ENCODE measurements at regions not wholly inside any gene's neighbourhood (a gene's known extent, or its start where the extent isn't known, plus 50 kb on each side); places are given as distances from the start of the nearest gene placed in this dataset.

- ATAC-seq: no peak
- Histone ChIP-seq H3K4me3 (replicated peaks in 1 of 3; ENCODE audit: insufficient read depth in 1 of 3, low read depth in 2 of 3, low read length in 3 of 3) (no peak overlapping the region), H3K36me3 (replicated peaks in 1 of 2; ENCODE audit: control insufficient read depth in 1 of 2, insufficient read depth in 2 of 2, low read length in 2 of 2) (no peaks in the 10 kb centered on the region), H3K9me3 (ENCODE audit: low read length) (peaks cover 14% of the 10 kb centered on the region), H3K4me2 (ENCODE audit: low read depth, low read length) (no peak overlapping the region), H3K9ac (ENCODE audit: insufficient read depth, low read depth, low read length) (no peak overlapping the region), H3K27me3 (ENCODE audit: control insufficient read depth in 1 of 2, insufficient read depth in 2 of 2, low read length in 2 of 2) (no peaks in the 10 kb centered on the region), H3K4me1 (ENCODE audit: insufficient read depth, low read length) (no peaks in the 10 kb centered on the region), H3K79me2 (ENCODE audit: insufficient read depth, low read length) (no peaks in the 10 kb centered on the region), H3K27ac (ENCODE audit: extremely low read length, insufficient read depth, low read length) (no peak overlapping the region), H4K20me1 (ENCODE audit: insufficient read depth, low read length) (no peaks in the 10 kb centered on the region), H2AFZ (ENCODE audit: low read length) (no peak overlapping the region)
- no TSS peak for BruUV-seq (replicated peaks)
- no peak for FAIRE-seq
- ChIA-PET CTCF (ENCODE audit: low intra/inter-chr PET ratio, low total read pairs) (no interaction called here), POLR2A (no interaction called here)
- 0% methylated on average over 1 of the region's 1 CpG for WGBS (ENCODE audit: low lambda C conversion rate)
- TF ChIP-seq RBM39 (IDR thresholded peaks at IDR 0.05; ENCODE audit: low read depth, low read length, poor library complexity, severe bottlenecking) (no peak), ZNF570 (CRISPR knock-in tag; IDR thresholded peaks at IDR 0.05; ENCODE audit: borderline replicate concordance) (no peak)
- DNase-seq (ENCODE audit: low spot score): no peak
- intact Hi-C loops (cut with micrococcal nuclease; ENCODE audit: unreplicated experiment): no loop called here
- in situ Hi-C loops (cut with HindIII; ENCODE audit: extremely low pct_ligation_motif_present, low pct_unique_long_range_greater_than_20kb): no loop called here
Measured at GRCh38 chr5:144076521-144077083, 93.9 kb downstream of the YIPF5 start.

DNA sequence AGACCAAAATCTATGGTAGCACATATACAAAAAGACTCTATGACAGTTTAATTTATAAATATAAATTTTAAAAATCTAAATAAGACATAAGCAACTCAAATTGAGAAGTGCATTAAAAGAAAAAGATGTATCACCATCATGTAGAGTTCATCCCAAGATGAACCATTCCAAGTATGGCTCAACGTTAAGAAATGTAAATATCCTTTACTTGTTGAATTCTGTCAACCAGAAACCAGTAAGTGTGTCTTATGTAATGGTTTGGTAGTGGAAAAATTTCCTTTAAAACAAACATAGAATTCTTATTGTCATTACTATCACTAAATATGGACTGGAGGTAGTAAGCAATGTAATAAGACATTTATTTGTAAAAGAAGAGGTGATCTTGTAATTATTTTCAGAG is 87.3 kb downstream of the YIPF5 start:
- in situ Hi-C loops (cut with HindIII; ENCODE audit: extremely low pct_ligation_motif_present, low pct_unique_long_range_greater_than_20kb): no loop called here
- Histone ChIP-seq H3K79me2 (ENCODE audit: insufficient read depth, low read length) (no peaks in the 10 kb centered on the region), H3K4me3 (replicated peaks in 1 of 3; ENCODE audit: insufficient read depth in 1 of 3, low read depth in 2 of 3, low read length in 3 of 3) (no peak overlapping the region), H2AFZ (ENCODE audit: low read length) (no peak overlapping the region), H3K9ac (ENCODE audit: insufficient read depth, low read depth, low read length) (no peak overlapping the region), H3K9me3 (ENCODE audit: low read length) (peaks cover 10% of the 10 kb centered on the region; the same call in 1 of the 2 replicates), H4K20me1 (ENCODE audit: insufficient read depth, low read length) (no peaks in the 10 kb centered on the region), H3K4me2 (ENCODE audit: low read depth, low read length) (no peak overlapping the region), H3K27ac (ENCODE audit: extremely low read length, insufficient read depth, low read length) (no peak overlapping the region), H3K36me3 (replicated peaks in 1 of 2; ENCODE audit: control insufficient read depth in 1 of 2, insufficient read depth in 2 of 2, low read length in 2 of 2) (no peaks in the 10 kb centered on the region), H3K27me3 (ENCODE audit: control insufficient read depth in 1 of 2, insufficient read depth in 2 of 2, low read length in 2 of 2) (no peaks in the 10 kb centered on the region), H3K4me1 (ENCODE audit: insufficient read depth, low read length) (no peaks in the 10 kb centered on the region)
- ChIA-PET CTCF (ENCODE audit: low intra/inter-chr PET ratio, low total read pairs) (no interaction called here), POLR2A (no interaction called here)
- no peak for TF ChIP-seq RORA (CRISPR knock-in tag; IDR thresholded peaks at IDR 0.05)
- TF ChIP-seq ZNF251 (CRISPR knock-in tag; IDR thresholded peaks at IDR 0.05): no peak
- TF ChIP-seq ZNF367 (CRISPR knock-in tag; IDR thresholded peaks at IDR 0.05; ENCODE audit: borderline replicate concordance): no peak
- no peak for TF ChIP-seq SNAI1 (CRISPR knock-in tag; IDR thresholded peaks at IDR 0.05; ENCODE audit: borderline replicate concordance)
- TF ChIP-seq ZNF343 (CRISPR knock-in tag; IDR thresholded peaks at IDR 0.05): no peak
- TF ChIP-seq ZNF609 (CRISPR knock-in tag; IDR thresholded peaks at IDR 0.05; ENCODE audit: borderline replicate concordance): no peak
- TF ChIP-seq, protein P1, sequence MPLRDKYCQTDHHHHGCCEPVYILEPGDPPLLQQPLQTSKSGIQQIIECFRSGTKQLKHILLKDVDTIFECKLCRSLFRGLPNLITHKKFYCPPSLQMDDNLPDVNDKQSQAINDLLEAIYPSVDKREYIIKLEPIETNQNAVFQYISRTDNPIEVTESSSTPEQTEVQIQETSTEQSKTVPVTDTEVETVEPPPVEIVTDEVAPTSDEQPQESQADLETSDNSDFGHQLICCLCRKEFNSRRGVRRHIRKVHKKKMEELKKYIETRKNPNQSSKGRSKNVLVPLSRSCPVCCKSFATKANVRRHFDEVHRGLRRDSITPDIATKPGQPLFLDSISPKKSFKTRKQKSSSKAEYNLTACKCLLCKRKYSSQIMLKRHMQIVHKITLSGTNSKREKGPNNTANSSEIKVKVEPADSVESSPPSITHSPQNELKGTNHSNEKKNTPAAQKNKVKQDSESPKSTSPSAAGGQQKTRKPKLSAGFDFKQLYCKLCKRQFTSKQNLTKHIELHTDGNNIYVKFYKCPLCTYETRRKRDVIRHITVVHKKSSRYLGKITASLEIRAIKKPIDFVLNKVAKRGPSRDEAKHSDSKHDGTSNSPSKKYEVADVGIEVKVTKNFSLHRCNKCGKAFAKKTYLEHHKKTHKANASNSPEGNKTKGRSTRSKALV (CRISPR knock-in tag; IDR thresholded peaks at IDR 0.05): no peak
- TF ChIP-seq ZNF547 (CRISPR knock-in tag; IDR thresholded peaks at IDR 0.05): no peak
- TF ChIP-seq RXRB (CRISPR knock-in tag; IDR thresholded peaks at IDR 0.05; ENCODE audit: borderline replicate concordance): no peak
- no peak for TF ChIP-seq SMARCE1 (IDR thresholded peaks at IDR 0.05; ENCODE audit: borderline replicate concordance)
- no peak for TF ChIP-seq ZNF816 (CRISPR knock-in tag; IDR thresholded peaks at IDR 0.05; ENCODE audit: borderline replicate concordance)
- DNase-seq (ENCODE audit: low spot score): no peak
- no peak for ATAC-seq
- intact Hi-C loops (cut with micrococcal nuclease; ENCODE audit: unreplicated experiment): no loop called here
- no TSS peak for BruUV-seq (replicated peaks)
- no peak for FAIRE-seq
- 0% methylated on average over 1 of the region's 1 CpG for WGBS (ENCODE audit: low lambda C conversion rate)

Measured in HepG2 (cell line).